Sigmoid colon (tissue), 4 donors: ENCODE measurements at regions not wholly inside any gene's neighbourhood (a gene's known extent, or its start where the extent isn't known, plus 50 kb on each side); places are given as distances from the start of the nearest gene placed in this dataset.

Source experiments
- CTCF ChIP-seq, 4 experiments: fragments of 450-650 bp in 3 of 4; fragments of 200-600 bp in 1 of 4; IDR thresholded peaks; one replicate each; pipeline ENCODE4 v1.5.1; 2016 to 2019; ENCODE audit warnings: antibody characterized with exemption in 4 of 4, mild to moderate bottlenecking in 3 of 4, moderate library complexity in 2 of 4
- EP300 ChIP-seq, 4 donors: sonication (generic); formaldehyde crosslinking; IDR thresholded peaks; one replicate each; pipeline ENCODE4 v1.6.1; 2017; ENCODE audit warnings: antibody characterized with exemption in 4 of 4
- POLR2AphosphoS5 ChIP-seq, 4 donors: sonication (generic); formaldehyde crosslinking; IDR thresholded peaks; one replicate each; pipeline ENCODE4 v1.6.1; 2017; ENCODE audit warnings: antibody characterized with exemption in 4 of 4

GRCh38 chr5:53418826-53419658 is 61.4 kb upstream of the FST start:
- TF ChIP-seq CTCF (IDR thresholded peaks at IDR 0.05): no peak
- TF ChIP-seq EP300 (IDR thresholded peaks at IDR 0.05): no peak
- TF ChIP-seq POLR2AphosphoS5 (IDR thresholded peaks at IDR 0.05): peak in 1 of 4 donors; percentile 19
